Stomach (tissue), 4 donors: ENCODE measurements at regions not wholly inside any gene's neighbourhood (a gene's known extent, or its start where the extent isn't known, plus 50 kb on each side); places are given as distances from the start of the nearest gene placed in this dataset.

ENCODE experiments used
- CTCF ChIP-seq, 7 experiments: fragments of 450-650 bp in 4 of 7; fragments of 200-600 bp in 3 of 7; sonication (generic) in 3 of 7; IDR thresholded peaks; one replicate each; pipeline ENCODE4 v1.5.1; 2016 to 2019; ENCODE audit warnings: antibody characterized with exemption in 7 of 7, control low read depth in 2 of 7, mild to moderate bottlenecking in 1 of 7
- EP300 ChIP-seq: sonication (generic); formaldehyde crosslinking; IDR thresholded peaks from one replicate; pipeline ENCODE4 v1.6.1; 2017; ENCODE audit warnings: antibody characterized with exemption
- POLR2A ChIP-seq, 4 donors: fragments of 450-650 bp; IDR thresholded peaks; one replicate each; pipeline ENCODE4 v1.6.1; 2016; ENCODE audit warnings: antibody characterized with exemption in 4 of 4, control low read depth in 2 of 4, mild to moderate bottlenecking in 1 of 4, moderate library complexity in 1 of 4
- POLR2AphosphoS5 ChIP-seq, 3 donors: sonication (generic); formaldehyde crosslinking; IDR thresholded peaks; one replicate each; pipeline ENCODE4 v1.6.1; 2016; ENCODE audit warnings: antibody characterized with exemption in 3 of 3

- no peak for TF ChIP-seq CTCF (IDR thresholded peaks at IDR 0.05)
- no peak for TF ChIP-seq POLR2A (IDR thresholded peaks at IDR 0.05)
- TF ChIP-seq POLR2AphosphoS5 (IDR thresholded peaks at IDR 0.05) = no peak
- no peak for TF ChIP-seq EP300
Observed at GRCh38 chr17:49910858-49911204, 58.2 kb upstream of the DLX4 start.
